ENCODE measurements at regions not wholly inside any gene's neighbourhood (a gene's known extent, or its start where the extent isn't known, plus 50 kb on each side); places are given as distances from the start of the nearest gene placed in this dataset.

- H3K4me1 ChIP-seq, result no peaks in the 10 kb centered on the region
- intact Hi-C loops (cut with DNase I; ENCODE audit: low total_unique reads), result no loop called here
- H3K4me3 ChIP-seq, result no peak overlapping the region
- no peak overlapping the region for H3K27ac ChIP-seq
- peaks cover 0 to 3% (median 0%) of the 10 kb centered on the region in 3 donors for H3K9me3 ChIP-seq
- in situ Hi-C loops (cut with MboI; ENCODE audit: low sequenced_read_pairs in 4 of 4), result no loop called here
- no peak for DNase-seq
- no peaks in the 10 kb centered on the region for H3K36me3 ChIP-seq
- no peaks in the 10 kb centered on the region for H3K27me3 ChIP-seq
- TF ChIP-seq POLR2A (IDR thresholded peaks at IDR 0.05) (no peak), CTCF (IDR thresholded peaks at IDR 0.05 in 4 of 5, conservative IDR thresholded peaks at IDR 0.05 in 1 of 5) (no peak)
- no peak for ATAC-seq
Measured at GRCh38 chr1:195337646-195338045, 1270.6 kb downstream of the KCNT2 start.

- DNase-seq, result no peak
- no peak overlapping the region for H3K27ac ChIP-seq
- no peaks in the 10 kb centered on the region for H3K36me3 ChIP-seq
- in situ Hi-C loops (cut with MboI; ENCODE audit: low sequenced_read_pairs in 4 of 4), result no loop called here
- intact Hi-C loops (cut with DNase I; ENCODE audit: low total_unique reads), result no loop called here
- H3K4me3 ChIP-seq, result no peak overlapping the region
- TF ChIP-seq CTCF (IDR thresholded peaks at IDR 0.05 in 4 of 5, conservative IDR thresholded peaks at IDR 0.05 in 1 of 5), result no peak
- TF ChIP-seq POLR2A (IDR thresholded peaks at IDR 0.05), result no peak
- ATAC-seq, result no peak
- peaks cover 0 to 3% (median 0%) of the 10 kb centered on the region in 3 donors for H3K9me3 ChIP-seq
- no peaks in the 10 kb centered on the region for H3K27me3 ChIP-seq
- H3K4me1 ChIP-seq, result no peaks in the 10 kb centered on the region
Measured at GRCh38 chr1:195336812-195337211, 1271.4 kb downstream of the KCNT2 start.

GRCh38 chr1:195335541-195335940 is 1272.7 kb downstream of the KCNT2 start:
- Histone ChIP-seq H3K9me3 (peaks cover 0 to 3% (median 0%) of the 10 kb centered on the region in 3 donors), H3K27ac (no peak overlapping the region), H3K27me3 (no peaks in the 10 kb centered on the region), H3K4me3 (no peak overlapping the region), H3K4me1 (no peaks in the 10 kb centered on the region), H3K36me3 (no peaks in the 10 kb centered on the region)
- in situ Hi-C loops (cut with MboI; ENCODE audit: low sequenced_read_pairs in 4 of 4), result no loop called here
- ATAC-seq, result no peak
- DNase-seq, result no peak
- TF ChIP-seq POLR2A (IDR thresholded peaks at IDR 0.05) (no peak), CTCF (IDR thresholded peaks at IDR 0.05 in 4 of 5, conservative IDR thresholded peaks at IDR 0.05 in 1 of 5) (no peak)
- intact Hi-C loops (cut with DNase I; ENCODE audit: low total_unique reads), result no loop called here

DNA sequence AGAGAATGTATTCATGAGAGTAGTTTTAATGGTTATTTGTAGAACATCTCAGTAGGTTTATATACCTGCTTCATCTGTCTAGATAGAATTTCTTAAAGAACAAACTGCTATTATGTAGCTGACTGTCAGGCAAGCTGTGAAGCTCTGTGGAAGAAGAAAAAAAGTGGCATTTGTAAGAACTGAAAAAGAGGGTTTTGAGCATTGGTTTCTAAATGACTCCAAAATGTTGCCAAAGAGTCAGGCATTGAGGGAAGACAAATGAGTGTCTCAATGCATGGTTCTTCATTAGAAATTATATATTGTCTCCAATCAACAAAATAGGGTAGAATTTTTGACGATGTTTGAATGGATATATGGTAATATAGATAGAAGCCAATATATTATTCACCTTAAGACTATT is 1276.1 kb downstream of the KCNT2 start:
- TF ChIP-seq CTCF (IDR thresholded peaks at IDR 0.05 in 4 of 5, conservative IDR thresholded peaks at IDR 0.05 in 1 of 5) (no peak), POLR2A (IDR thresholded peaks at IDR 0.05) (no peak)
- H3K4me1 ChIP-seq, result no peaks in the 10 kb centered on the region

DNA sequence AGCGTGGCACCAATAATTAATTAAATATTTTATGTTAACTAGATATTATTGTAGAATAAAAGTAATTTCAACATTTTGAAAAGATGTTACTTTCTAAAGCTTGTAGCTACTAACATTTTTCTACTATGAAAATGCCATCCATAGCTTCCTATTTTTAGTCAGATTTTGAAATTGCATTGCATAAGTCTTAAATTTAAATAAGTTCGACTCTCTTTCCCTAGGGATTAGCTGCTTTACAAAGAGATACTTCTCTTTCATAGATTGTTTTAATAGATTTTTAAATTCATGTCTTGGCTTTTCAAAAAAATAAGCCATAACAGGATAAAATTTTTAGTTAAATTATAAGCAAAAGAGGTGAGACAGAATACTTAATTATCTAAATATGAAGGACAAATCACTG is 1279.6 kb downstream of the KCNT2 start:
- intact Hi-C loops (cut with DNase I; ENCODE audit: low total_unique reads) (no loop called here), in situ Hi-C loops (cut with MboI; ENCODE audit: low sequenced_read_pairs in 4 of 4) (no loop called here)
- H3K27me3 ChIP-seq, result no peaks in the 10 kb centered on the region
- ATAC-seq, result no peak
- no peaks in the 10 kb centered on the region for H3K36me3 ChIP-seq
- no peak overlapping the region for H3K27ac ChIP-seq
- TF ChIP-seq CTCF (IDR thresholded peaks at IDR 0.05 in 4 of 5, conservative IDR thresholded peaks at IDR 0.05 in 1 of 5) (no peak), POLR2A (IDR thresholded peaks at IDR 0.05) (no peak)
- no peak overlapping the region for H3K4me3 ChIP-seq
- H3K4me1 ChIP-seq, result no peaks in the 10 kb centered on the region
- H3K9me3 ChIP-seq, result peaks cover 0 to 3% (median 0%) of the 10 kb centered on the region in 3 donors
- no peak for DNase-seq

More for the DNA sequence above, 1276.1 kb downstream of the KCNT2 start:
- Histone ChIP-seq H3K4me3 (no peak overlapping the region), H3K36me3 (no peaks in the 10 kb centered on the region), H3K27ac (no peak overlapping the region), H3K9me3 (peaks cover 0 to 3% (median 0%) of the 10 kb centered on the region in 3 donors), H3K27me3 (no peaks in the 10 kb centered on the region)
- intact Hi-C loops (cut with DNase I; ENCODE audit: low total_unique reads), result no loop called here
- DNase-seq, result no peak
- in situ Hi-C loops (cut with MboI; ENCODE audit: low sequenced_read_pairs in 4 of 4), result no loop called here
- ATAC-seq, result no peak
